Caco-2 (cell line): ENCODE measurements at regions not wholly inside any gene's neighbourhood (a gene's known extent, or its start where the extent isn't known, plus 50 kb on each side); places are given as distances from the start of the nearest gene placed in this dataset.

Source experiments
- BruUV-seq: library from RNA; stranded (reverse); fragments of 400-500 nt; replicated peaks from 2 replicates; lab custom pipeline; 2021; lab: Mats Ljungman, UMichigan
- CTCF ChIA-PET: fragments of 300-600 bp; sonication (Branson Sonifier 250); formaldehyde crosslinking; loops from one replicate; lab custom pipeline; 2022; ENCODE audit warnings: antibody characterized with exemption; lab: Charles Lee
- POLR2A ChIA-PET: fragments of 300-600 bp; sonication (Branson Sonifier 250); formaldehyde crosslinking; loops from one replicate; lab custom pipeline; 2022; ENCODE audit warnings: antibody characterized with exemption; lab: Charles Lee
- DNase-seq, 2 experiments: peaks; one replicate each; pipeline versions ENCODE4 v3.0.0 to v3.0.0-alpha.2; 2020 to 2022
- H3K27me3 ChIP-seq: replicated peaks from 2 replicates; pipeline ENCODE4 v1.6.0; 2011; ENCODE audit warnings: low read length; ENCODE audit not compliant: control insufficient read depth, insufficient read depth
- H3K36me3 ChIP-seq: 2 replicates; pipeline ENCODE4 v1.5.1; 2011; ENCODE audit warnings: low read length; ENCODE audit not compliant: control insufficient read depth, insufficient read depth
- H3K4me1 ChIP-seq: fragments of 250-450 bp; sonication (Bioruptor Pico); 2 replicates; pipeline ENCODE4 v1.5.1; 2020; ENCODE audit warnings: mild to moderate bottlenecking
- H3K4me3 ChIP-seq: 2 replicates; pipeline ENCODE4 v1.5.1; 2011; ENCODE audit warnings: low read depth, mild to moderate bottlenecking, control low read depth, low read length
- H3K9me3 ChIP-seq: fragments of 250-450 bp; sonication (Bioruptor Pico); 2 replicates; pipeline ENCODE4 v1.5.1; 2020; ENCODE audit warnings: mild to moderate bottlenecking, moderate library complexity
- H3K27ac Mint-ChIP-seq: one replicate; pipeline ENCODE4 v1.8.0; 2022; ENCODE audit warnings: mixed read lengths; ENCODE audit not compliant: unreplicated experiment
- H3K27me3 Mint-ChIP-seq: one replicate; pipeline ENCODE4 v1.8.0; 2022; ENCODE audit warnings: mixed read lengths; ENCODE audit not compliant: insufficient read depth, unreplicated experiment
- H3K36me3 Mint-ChIP-seq: one replicate; pipeline ENCODE4 v1.8.0; 2022; ENCODE audit warnings: mild to moderate bottlenecking, mixed read lengths; ENCODE audit not compliant: insufficient read depth, unreplicated experiment
- H3K4me1 Mint-ChIP-seq: one replicate; pipeline ENCODE4 v1.8.0; 2022; ENCODE audit warnings: low read depth, mixed read lengths; ENCODE audit not compliant: unreplicated experiment
- H3K4me3 Mint-ChIP-seq: one replicate; pipeline ENCODE4 v1.8.0; 2022; ENCODE audit warnings: mild to moderate bottlenecking, moderate library complexity, mixed read lengths; ENCODE audit not compliant: unreplicated experiment
- H3K9me3 Mint-ChIP-seq: one replicate; pipeline ENCODE4 v1.8.0; 2022; ENCODE audit warnings: mixed read lengths; ENCODE audit not compliant: unreplicated experiment
- intact Hi-C: fragments of 100-400 bp; cut with micrococcal nuclease; formaldehyde crosslinking; loops from one replicate; pipeline ENCODE4 v1.10.0; 2022; ENCODE audit not compliant: unreplicated experiment
- TF ChIP-seq, protein P1 (sequence below), 2 experiments: fragments of 200-600 bp in 1 of 2; IDR thresholded peaks; 1 replicate in 1 of 2; 2 replicates in 1 of 2; pipeline versions ENCODE4 v1.5.1 to v1.8.0; 2011 to 2022; ENCODE audit warnings: antibody characterized with exemption in 1 of 2, control low read depth in 1 of 2, inconsistent platforms in 1 of 2, low read depth in 1 of 2, low read length in 1 of 2, mild to moderate bottlenecking in 1 of 2, moderate library complexity in 1 of 2; ENCODE audit not compliant: insufficient read depth in 1 of 2, severe bottlenecking in 1 of 2, unreplicated experiment in 1 of 2

DNA sequence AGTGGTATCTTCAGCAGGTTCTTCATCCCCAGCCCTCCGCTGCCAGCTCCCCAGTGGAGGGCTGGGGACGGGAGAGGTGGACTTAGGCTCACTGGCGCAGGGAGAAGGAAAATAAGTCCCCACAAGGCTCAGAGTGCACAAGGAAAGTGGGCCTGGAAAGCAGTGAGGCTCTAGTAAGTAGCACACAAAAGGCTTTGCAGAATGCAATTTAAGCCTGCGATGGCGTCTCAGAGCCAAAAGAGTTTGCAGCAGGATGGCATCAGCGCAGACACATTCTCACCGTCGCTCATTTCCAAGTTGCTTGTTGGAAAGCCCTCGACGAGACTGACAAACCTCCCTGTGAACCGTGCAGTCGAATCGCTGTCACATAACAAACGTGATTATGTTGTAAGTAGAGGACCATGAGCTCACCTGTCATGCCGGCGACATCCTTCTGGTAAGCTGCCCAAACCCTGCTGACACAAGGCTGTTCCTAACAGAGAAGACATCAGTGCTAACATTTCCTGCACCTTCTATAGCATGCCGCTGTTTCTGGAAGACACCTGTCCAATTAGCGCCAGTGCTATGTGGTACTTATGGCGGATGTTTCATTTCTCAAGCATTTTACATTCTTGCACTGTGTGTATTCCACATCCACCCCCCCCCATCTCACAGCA is 98.3 kb upstream of the NPVF start:
- BruUV-seq: no TSS peak
- H3K4me3 ChIP-seq: no peak overlapping the region
- intact Hi-C loops: no loop called here
- no peaks in the 10 kb centered on the region for H3K4me1 ChIP-seq
- Mint-ChIP-seq H3K9me3 (no peaks in the 10 kb centered on the region), H3K4me3 (no peak overlapping the region), H3K36me3 (no peaks in the 10 kb centered on the region), H3K27ac (no peak overlapping the region), H3K4me1 (no peaks in the 10 kb centered on the region), H3K27me3 (peaks cover 20% of the 10 kb centered on the region)
- CTCF ChIA-PET: no interaction called here
- no peaks in the 10 kb centered on the region for H3K27me3 ChIP-seq
- TF ChIP-seq, protein P1, sequence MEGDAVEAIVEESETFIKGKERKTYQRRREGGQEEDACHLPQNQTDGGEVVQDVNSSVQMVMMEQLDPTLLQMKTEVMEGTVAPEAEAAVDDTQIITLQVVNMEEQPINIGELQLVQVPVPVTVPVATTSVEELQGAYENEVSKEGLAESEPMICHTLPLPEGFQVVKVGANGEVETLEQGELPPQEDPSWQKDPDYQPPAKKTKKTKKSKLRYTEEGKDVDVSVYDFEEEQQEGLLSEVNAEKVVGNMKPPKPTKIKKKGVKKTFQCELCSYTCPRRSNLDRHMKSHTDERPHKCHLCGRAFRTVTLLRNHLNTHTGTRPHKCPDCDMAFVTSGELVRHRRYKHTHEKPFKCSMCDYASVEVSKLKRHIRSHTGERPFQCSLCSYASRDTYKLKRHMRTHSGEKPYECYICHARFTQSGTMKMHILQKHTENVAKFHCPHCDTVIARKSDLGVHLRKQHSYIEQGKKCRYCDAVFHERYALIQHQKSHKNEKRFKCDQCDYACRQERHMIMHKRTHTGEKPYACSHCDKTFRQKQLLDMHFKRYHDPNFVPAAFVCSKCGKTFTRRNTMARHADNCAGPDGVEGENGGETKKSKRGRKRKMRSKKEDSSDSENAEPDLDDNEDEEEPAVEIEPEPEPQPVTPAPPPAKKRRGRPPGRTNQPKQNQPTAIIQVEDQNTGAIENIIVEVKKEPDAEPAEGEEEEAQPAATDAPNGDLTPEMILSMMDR (IDR thresholded peaks at IDR 0.05; ENCODE audit: insufficient read depth in 1 of 2, low read depth in 1 of 2, low read length in 1 of 2, severe bottlenecking in 1 of 2, unreplicated experiment in 1 of 2): no peak
- POLR2A ChIA-PET: no interaction called here
- no peaks in the 10 kb centered on the region for H3K9me3 ChIP-seq
- H3K36me3 ChIP-seq: no peaks in the 10 kb centered on the region
- no peak for DNase-seq

DNA sequence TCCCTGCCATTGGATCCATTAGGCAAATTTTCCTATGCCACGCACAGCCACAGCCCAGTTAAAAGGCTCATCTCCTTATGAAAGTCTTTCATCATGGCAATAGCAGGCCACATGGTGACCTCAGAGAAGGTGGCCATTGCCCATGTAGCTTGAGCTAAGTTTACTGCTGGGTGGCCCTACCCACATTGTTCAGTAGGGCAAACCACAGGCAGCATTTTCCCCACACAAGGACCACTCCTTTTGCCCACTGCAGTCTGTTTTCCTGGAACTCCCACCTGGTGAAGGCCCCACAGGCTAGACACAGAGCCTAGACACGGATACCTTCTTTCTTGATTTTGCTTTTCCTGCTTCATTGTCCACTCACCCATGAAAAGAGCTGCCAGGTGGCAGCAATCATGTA is 101.5 kb upstream of the NPVF start:
- BruUV-seq: no TSS peak
- no peak overlapping the region for H3K4me3 Mint-ChIP-seq
- peaks cover 12% of the 10 kb centered on the region for H3K27me3 Mint-ChIP-seq
- no peaks in the 10 kb centered on the region for H3K4me1 ChIP-seq
- intact Hi-C loops: no loop called here
- H3K9me3 ChIP-seq: no peaks in the 10 kb centered on the region
- no peaks in the 10 kb centered on the region for H3K27me3 ChIP-seq
- no peak for DNase-seq
- no peak overlapping the region for H3K4me3 ChIP-seq
- TF ChIP-seq, protein P1 (IDR thresholded peaks at IDR 0.05; ENCODE audit: insufficient read depth in 1 of 2, low read depth in 1 of 2, low read length in 1 of 2, severe bottlenecking in 1 of 2, unreplicated experiment in 1 of 2): no peak
- H3K36me3 ChIP-seq: no peaks in the 10 kb centered on the region
- no peaks in the 10 kb centered on the region for H3K9me3 Mint-ChIP-seq
- CTCF ChIA-PET: no interaction called here
- POLR2A ChIA-PET: no interaction called here
- H3K4me1 Mint-ChIP-seq: no peaks in the 10 kb centered on the region
- no peaks in the 10 kb centered on the region for H3K36me3 Mint-ChIP-seq
- no peak overlapping the region for H3K27ac Mint-ChIP-seq

DNA sequence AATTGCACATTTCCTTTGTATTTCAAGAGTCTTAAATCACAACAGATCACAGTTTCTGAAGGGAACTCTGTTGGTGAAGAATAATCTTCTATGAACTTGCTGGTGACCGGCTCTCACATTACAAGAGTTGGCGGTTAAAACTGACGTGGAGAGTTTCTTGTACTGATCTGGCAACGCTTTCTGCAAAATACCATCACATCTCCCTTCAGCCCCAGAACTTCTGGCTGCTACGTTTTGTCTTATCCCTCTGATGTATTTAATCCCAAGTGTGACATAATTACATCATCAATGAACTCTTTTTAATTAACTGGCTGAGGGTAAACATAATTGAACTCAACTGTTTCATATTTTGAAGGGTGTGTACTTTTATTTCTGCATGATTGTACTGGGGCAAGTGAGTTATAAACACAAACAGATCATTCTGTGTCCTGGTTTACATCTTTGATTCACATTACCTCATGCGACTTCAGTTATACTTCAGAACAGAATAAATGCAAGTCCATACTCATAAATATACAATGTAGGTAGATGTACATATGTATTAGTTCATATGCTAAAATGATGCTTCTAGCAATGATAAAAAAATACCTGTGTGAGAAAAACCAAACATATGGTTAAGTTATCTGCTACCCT is 105.1 kb upstream of the NPVF start:
- Histone ChIP-seq H3K4me3 (no peak overlapping the region), H3K36me3 (no peaks in the 10 kb centered on the region), H3K9me3 (no peaks in the 10 kb centered on the region), H3K4me1 (no peaks in the 10 kb centered on the region), H3K27me3 (no peaks in the 10 kb centered on the region)
- no peaks in the 10 kb centered on the region for H3K4me1 Mint-ChIP-seq
- no peaks in the 10 kb centered on the region for H3K9me3 Mint-ChIP-seq
- no peaks in the 10 kb centered on the region for H3K36me3 Mint-ChIP-seq
- no peak overlapping the region for H3K4me3 Mint-ChIP-seq
- ChIA-PET POLR2A (no interaction called here), CTCF (no interaction called here)
- H3K27ac Mint-ChIP-seq: no peak overlapping the region
- H3K27me3 Mint-ChIP-seq: peaks cover 9% of the 10 kb centered on the region
- DNase-seq: no peak
- no TSS peak for BruUV-seq
- TF ChIP-seq, protein P1 (IDR thresholded peaks at IDR 0.05; ENCODE audit: insufficient read depth in 1 of 2, low read depth in 1 of 2, low read length in 1 of 2, severe bottlenecking in 1 of 2, unreplicated experiment in 1 of 2): no peak
- intact Hi-C loops: no loop called here
